ENCODE measurements at regions not wholly inside any gene's neighbourhood (a gene's known extent, or its start where the extent isn't known, plus 50 kb on each side); places are given as distances from the start of the nearest gene placed in this dataset.

GRCh38 chr11:19448651-19449050, 207.9 kb upstream of the E2F8 start (continued):
- TF ChIP-seq DEAF1 (CRISPR knock-in tag; IDR thresholded peaks at IDR 0.05) (no peak), ZKSCAN3 (CRISPR knock-in tag; IDR thresholded peaks at IDR 0.05) (no peak), TRIM24 (IDR thresholded peaks at IDR 0.05) (no peak), ZNF217 (CRISPR knock-in tag; IDR thresholded peaks at IDR 0.05) (no peak), GMEB1 (CRISPR knock-in tag; IDR thresholded peaks at IDR 0.05) (no peak)

GRCh38 chr11:19447150-19447566, 206.4 kb upstream of the E2F8 start:
- intact Hi-C loops (cut with micrococcal nuclease) (no loop called here), in situ Hi-C loops (cut with MboI) (no loop called here)
- ATAC-seq (no peak), DNase-seq (ENCODE audit: extremely low read depth in 1 of 4, low spot score in 3 of 4) (no peak), FAIRE-seq (no peak)
- POLR2A ChIA-PET, result interaction anchor here (0.6 kb wide), 1 partner anchor 39 kb away, joined by 4 read pairs; no protein-coding TSS in a partner anchor
- Histone ChIP-seq H3K9ac (ENCODE audit: insufficient read depth in 1 of 2, low read depth in 2 of 2, low read length in 2 of 2) (no peak overlapping the region), H3K27ac (ENCODE audit: extremely low read depth, low read depth, low read length) (no peak overlapping the region), H3K4me2 (ENCODE audit: insufficient read depth, low read length) (no peak overlapping the region), H2AFZ (ENCODE audit: low read depth, low read length) (no peak overlapping the region), H3K4me3 (no peak overlapping the region), H3K4me1 (replicated peaks in 1 of 2; ENCODE audit: control insufficient read depth in 2 of 2, insufficient read depth in 2 of 2, low read length in 2 of 2) (peaks cover 9 to 14% of the 10 kb centered on the region in 2 experiments; a peak in 3 of 5 replicates), H3K36me3 (ENCODE audit: control insufficient read depth, insufficient read depth, low read length) (no peaks in the 10 kb centered on the region), H3K9me1 (ENCODE audit: control insufficient read depth, insufficient read depth, low read length) (peaks cover 6% of the 10 kb centered on the region), H3K9me3 (replicated peaks; ENCODE audit: control insufficient read depth, insufficient read depth, low read depth, low read length) (no peaks in the 10 kb centered on the region), H3K79me2 (ENCODE audit: control insufficient read depth, insufficient read depth, low read length) (no peaks in the 10 kb centered on the region), H3K27me3 (ENCODE audit: control insufficient read depth in 2 of 2, insufficient read depth in 2 of 2, low read length in 2 of 2) (peaks cover 6 to 30% of the 10 kb centered on the region in 2 experiments), H4K20me1 (replicated peaks; ENCODE audit: control insufficient read depth, insufficient read depth, low read length) (peaks cover 4% of the 10 kb centered on the region; the same call in 1 of the 2 replicates)
- WGBS (ENCODE audit: insufficient coverage, low coverage, missing lambda C conversion rate), result 7% methylated on average over 5 of the region's 5 CpGs
- CTCF ChIA-PET (ENCODE audit: low intra/inter-chr PET ratio), result no interaction called here
- no peak for TF ChIP-seq PHB2 (IDR thresholded peaks at IDR 0.05; ENCODE audit: low read depth)
- TF ChIP-seq FOS (IDR thresholded peaks at IDR 0.05; ENCODE audit: extremely low read depth, insufficient read length), result no peak
- TF ChIP-seq ZBED1 (IDR thresholded peaks at IDR 0.05), result no peak
- no peak for TF ChIP-seq PML (IDR thresholded peaks at IDR 0.05; ENCODE audit: low read length)
- TF ChIP-seq ZNF445 (CRISPR knock-in tag; IDR thresholded peaks at IDR 0.05; ENCODE audit: low read depth), result no peak
- TF ChIP-seq SUPT5H (IDR thresholded peaks at IDR 0.05), result no peak
- no peak for TF ChIP-seq HMG20A (CRISPR knock-in tag; conservative IDR thresholded peaks at IDR 0.05)
- no peak for TF ChIP-seq ZNF584 (CRISPR knock-in tag; IDR thresholded peaks at IDR 0.05; ENCODE audit: low read depth)
- no peak for TF ChIP-seq TCF7 (IDR thresholded peaks at IDR 0.05; ENCODE audit: borderline replicate concordance)
- TF ChIP-seq ZNF146 (CRISPR knock-in tag; IDR thresholded peaks at IDR 0.05; ENCODE audit: unreplicated experiment), result no peak
- no peak for TF ChIP-seq BCOR (IDR thresholded peaks at IDR 0.05)
- no TSS peak for BruUV-seq (replicated peaks)
